IMR-90 (cell line): ENCODE measurements at regions not wholly inside any gene's neighbourhood (a gene's known extent, or its start where the extent isn't known, plus 50 kb on each side); places are given as distances from the start of the nearest gene placed in this dataset.

Experiments
- ATAC-seq: fragments of 200-7000 bp; cut with Tn5 transposase; 2 replicates; pipeline ENCODE4 v1.9.1; 2020; ENCODE audit warnings: low read depth, mild to moderate bottlenecking, moderate library complexity
- BruUV-seq: library from RNA; stranded (reverse); fragments of 400-500 nt; replicated peaks from 2 replicates; lab custom pipeline; 2021; lab: Mats Ljungman, UMichigan
- CTCF ChIA-PET: fragments of 300-600 bp; formaldehyde crosslinking; extraction: SDS; loops from one replicate; lab custom pipeline; 2021; ENCODE audit warnings: antibody characterized with exemption; lab: Yijun Ruan, JAX
- POLR2A ChIA-PET: fragments of 300-600 bp; sonication (Branson Sonifier 250); formaldehyde crosslinking; loops from one replicate; lab custom pipeline; 2022; ENCODE audit warnings: antibody characterized with exemption; ENCODE audit not compliant: unreplicated experiment; lab: Charles Lee
- DNase-seq: peaks from one replicate; pipeline ENCODE4 v3.0.0; 2013
- H2AFZ ChIP-seq: replicated peaks from 2 replicates; pipeline ENCODE3; 2013; ENCODE audit warnings: low read length, mild to moderate bottlenecking; ENCODE audit not compliant: poor library complexity
- H2AK5ac ChIP-seq: 2 replicates; pipeline ENCODE4 v1.6.1; 2013; ENCODE audit warnings: low read depth, low read length, inconsistent platforms
- H2AK9ac ChIP-seq: replicated peaks from 2 replicates; pipeline ENCODE3; 2013; ENCODE audit warnings: mild to moderate bottlenecking, low read depth, low read length, moderate library complexity; ENCODE audit not compliant: poor library complexity
- H2BK120ac ChIP-seq: 2 replicates; pipeline ENCODE4 v1.6.1; 2013; ENCODE audit warnings: low read depth, low read length, inconsistent platforms
- H2BK15ac ChIP-seq: 3 replicates; pipeline ENCODE4 v1.6.1; 2013; ENCODE audit warnings: low read depth, low read length, inconsistent platforms
- H2BK20ac ChIP-seq: 2 replicates; pipeline ENCODE4 v1.6.1; 2013; ENCODE audit warnings: low read depth, mild to moderate bottlenecking, inconsistent platforms, low read length, moderate library complexity
- H2BK5ac ChIP-seq: 2 replicates; pipeline ENCODE4 v1.6.1; 2013; ENCODE audit warnings: mild to moderate bottlenecking, low read depth, low read length, inconsistent platforms; ENCODE audit not compliant: poor library complexity, severe bottlenecking
- H3K14ac ChIP-seq: replicated peaks from 2 replicates; pipeline ENCODE4 v1.6.1; 2013; ENCODE audit warnings: low read depth, low read length, inconsistent platforms
- H3K18ac ChIP-seq: 2 replicates; pipeline ENCODE4 v1.6.1; 2013; ENCODE audit warnings: low read depth, low read length, control low read depth
- H3K23ac ChIP-seq: 2 replicates; pipeline ENCODE4 v1.6.1; 2013; ENCODE audit warnings: low read depth, low read length, inconsistent platforms
- H3K27ac ChIP-seq: 2 replicates; pipeline ENCODE4 v1.5.1; 2013; ENCODE audit warnings: mild to moderate bottlenecking, control low read depth, low read length; ENCODE audit not compliant: insufficient read depth
- H3K27me3 ChIP-seq: 2 replicates; pipeline ENCODE4 v1.6.1; 2013; ENCODE audit warnings: low read length; ENCODE audit not compliant: control insufficient read depth, insufficient read depth
- H3K36me3 ChIP-seq: 2 replicates; pipeline ENCODE4 v1.6.1; 2013; ENCODE audit warnings: low read length, mixed read lengths; ENCODE audit not compliant: control insufficient read depth, insufficient read depth
- H3K4ac ChIP-seq: 2 replicates; pipeline ENCODE4 v1.6.1; 2013; ENCODE audit warnings: low read depth, low read length, inconsistent platforms
- H3K4me1 ChIP-seq: 2 replicates; pipeline ENCODE4 v1.6.1; 2013; ENCODE audit warnings: low read length, mixed read lengths; ENCODE audit not compliant: control insufficient read depth, insufficient read depth
- H3K4me2 ChIP-seq: 2 replicates; pipeline ENCODE4 v1.6.1; 2013; ENCODE audit warnings: low read depth, mild to moderate bottlenecking, control low read depth, low read length, moderate library complexity
- H3K4me3 ChIP-seq: 2 replicates; pipeline ENCODE4 v1.5.1; 2013; ENCODE audit warnings: low read depth, mild to moderate bottlenecking, control low read depth, low read length, moderate library complexity; ENCODE audit not compliant: insufficient read depth
- H3K56ac ChIP-seq: 2 replicates; pipeline ENCODE4 v1.6.1; 2013; ENCODE audit warnings: low read length, inconsistent platforms; ENCODE audit not compliant: insufficient read depth; ENCODE audit errors: extremely low read depth
- H3K79me1 ChIP-seq, 2 experiments: 2 replicates each; pipeline ENCODE4 v1.6.1; 2013; ENCODE audit warnings: low read length in 2 of 2, inconsistent platforms in 1 of 2, low read depth in 1 of 2
- H3K9ac ChIP-seq: 2 replicates; pipeline ENCODE4 v1.6.1; 2013; ENCODE audit warnings: low read depth, low read length, control low read depth
- H3K9me1 ChIP-seq: 2 replicates; pipeline ENCODE4 v1.6.1; 2013; ENCODE audit warnings: low read length, inconsistent platforms; ENCODE audit not compliant: insufficient read depth
- H3K9me3 ChIP-seq: 2 replicates; pipeline ENCODE4 v1.6.1; 2013; ENCODE audit warnings: low read length; ENCODE audit not compliant: control insufficient read depth, insufficient read depth
- H4K20me1 ChIP-seq: 2 replicates; pipeline ENCODE4 v1.6.1; 2013; ENCODE audit warnings: low read length, inconsistent platforms; ENCODE audit not compliant: insufficient read depth
- H4K5ac ChIP-seq: 2 replicates; pipeline ENCODE4 v1.6.1; 2013; ENCODE audit warnings: mild to moderate bottlenecking, low read depth, low read length, control low read depth
- H4K8ac ChIP-seq, 2 experiments: 2 replicates each; pipeline ENCODE4 v1.6.1; 2013; ENCODE audit warnings: low read depth in 2 of 2, low read length in 2 of 2, control low read depth in 1 of 2, inconsistent platforms in 1 of 2
- H4K91ac ChIP-seq: 2 replicates; pipeline ENCODE4 v1.6.1; 2013; ENCODE audit warnings: low read depth, low read length, inconsistent platforms; ENCODE audit not compliant: insufficient read depth
- BHLHE40 ChIP-seq: fragments of 150-350 bp; IDR thresholded peaks from 2 replicates; pipeline ENCODE4 v1.6.1; 2016; ENCODE audit warnings: mild to moderate bottlenecking, low read depth, low read length
- ELK1 ChIP-seq: fragments of 150-350 bp; IDR thresholded peaks from 2 replicates; pipeline ENCODE4 v1.6.1; 2016; ENCODE audit warnings: low read depth, mild to moderate bottlenecking, low read length, moderate library complexity, borderline replicate concordance
- MAZ ChIP-seq: IDR thresholded peaks from 2 replicates; pipeline ENCODE4 v1.6.1; 2012; ENCODE audit warnings: low read depth, mild to moderate bottlenecking, low read length, improper control_type of control experiment, moderate library complexity, borderline replicate concordance
- MXI1 ChIP-seq: IDR thresholded peaks from 2 replicates; pipeline ENCODE4 v1.6.1; 2012; ENCODE audit warnings: low read depth, mild to moderate bottlenecking, low read length, moderate library complexity, borderline replicate concordance
- NFE2L2 ChIP-seq: fragments of 150-350 bp; IDR thresholded peaks from 2 replicates; pipeline ENCODE4 v1.6.1; 2016; ENCODE audit warnings: low read depth, mild to moderate bottlenecking, low read length
- SMC3 ChIP-seq: fragments of 150-350 bp; IDR thresholded peaks from 2 replicates; pipeline ENCODE4 v1.6.1; 2016; ENCODE audit warnings: low read depth, mild to moderate bottlenecking, antibody characterized with exemption, low read length, moderate library complexity
- WGBS, 2 experiments: methylation state at CpG; one replicate each; pipeline versions ENCODE4 v1.1.5 to v1.1.7; 2013; ENCODE audit warnings: missing lambda C conversion rate in 2 of 2; ENCODE audit not compliant: insufficient read length in 1 of 2; ENCODE audit errors: extremely low coverage in 2 of 2; 5-methylcytosine and 5-hydroxymethylcytosine counted together
- dilution Hi-C: fragments of 300-500 bp; cut with HindIII; formaldehyde crosslinking; loops from one replicate; pipeline ENCODE4 v1.14.3; 2018; ENCODE audit warnings: low sequenced_read_pairs; ENCODE audit not compliant: unreplicated experiment
- in situ Hi-C: fragments of 300-500 bp; cut with MboI; formaldehyde crosslinking; loops from 3 replicates; pipeline ENCODE4 v1.14.3; 2019; ENCODE audit warnings: low sequenced_read_pairs, inconsistent platforms, mixed read lengths
- intact Hi-C: fragments of 100-400 bp; cut with micrococcal nuclease; formaldehyde crosslinking; loops from 2 replicates; pipeline ENCODE4 v1.10.0; 2022
- TF ChIP-seq, protein P1 (sequence below): conservative IDR thresholded peaks from 2 replicates; pipeline ENCODE4 v1.5.1; 2012; ENCODE audit warnings: mild to moderate bottlenecking, low read depth, low read length, improper control_type of control experiment

GRCh38 chr11:116179401-116179800, 593.4 kb downstream of the BUD13 start:
- no peak overlapping the region for H3K14ac ChIP-seq
- dilution Hi-C loops (no loop called here), intact Hi-C loops (no loop called here), in situ Hi-C loops (no loop called here)
- no peak overlapping the region for H3K18ac ChIP-seq
- H2AK9ac ChIP-seq: no peak overlapping the region
- H4K8ac ChIP-seq: no peak overlapping the region
- H3K9me1 ChIP-seq: no peaks in the 10 kb centered on the region
- no peak overlapping the region for H3K4me2 ChIP-seq
- no TSS peak for BruUV-seq
- H3K36me3 ChIP-seq: no peaks in the 10 kb centered on the region
- DNase-seq (no peak), ATAC-seq (no peak)
- WGBS, 2 experiments: no CpG with 5 or more reads among the region's 3 CpGs
- no peaks in the 10 kb centered on the region for H3K79me1 ChIP-seq
- H2BK20ac ChIP-seq: no peak overlapping the region
- H2BK5ac ChIP-seq: no peak overlapping the region
- no peak overlapping the region for H2BK15ac ChIP-seq
- H4K91ac ChIP-seq: no peak overlapping the region
- TF ChIP-seq MXI1: no peak
- TF ChIP-seq, protein P1, sequence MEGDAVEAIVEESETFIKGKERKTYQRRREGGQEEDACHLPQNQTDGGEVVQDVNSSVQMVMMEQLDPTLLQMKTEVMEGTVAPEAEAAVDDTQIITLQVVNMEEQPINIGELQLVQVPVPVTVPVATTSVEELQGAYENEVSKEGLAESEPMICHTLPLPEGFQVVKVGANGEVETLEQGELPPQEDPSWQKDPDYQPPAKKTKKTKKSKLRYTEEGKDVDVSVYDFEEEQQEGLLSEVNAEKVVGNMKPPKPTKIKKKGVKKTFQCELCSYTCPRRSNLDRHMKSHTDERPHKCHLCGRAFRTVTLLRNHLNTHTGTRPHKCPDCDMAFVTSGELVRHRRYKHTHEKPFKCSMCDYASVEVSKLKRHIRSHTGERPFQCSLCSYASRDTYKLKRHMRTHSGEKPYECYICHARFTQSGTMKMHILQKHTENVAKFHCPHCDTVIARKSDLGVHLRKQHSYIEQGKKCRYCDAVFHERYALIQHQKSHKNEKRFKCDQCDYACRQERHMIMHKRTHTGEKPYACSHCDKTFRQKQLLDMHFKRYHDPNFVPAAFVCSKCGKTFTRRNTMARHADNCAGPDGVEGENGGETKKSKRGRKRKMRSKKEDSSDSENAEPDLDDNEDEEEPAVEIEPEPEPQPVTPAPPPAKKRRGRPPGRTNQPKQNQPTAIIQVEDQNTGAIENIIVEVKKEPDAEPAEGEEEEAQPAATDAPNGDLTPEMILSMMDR: no peak
- TF ChIP-seq ELK1: no peak
- no peak for TF ChIP-seq MAZ
- no peak for TF ChIP-seq SMC3
- TF ChIP-seq NFE2L2: no peak
- no peak for TF ChIP-seq BHLHE40
- no peak overlapping the region for H2AK5ac ChIP-seq
- no peak overlapping the region for H3K23ac ChIP-seq
- no peaks in the 10 kb centered on the region; the same call in 1 of the 2 replicates for H3K27me3 ChIP-seq
- no peak overlapping the region for H4K5ac ChIP-seq
- POLR2A ChIA-PET: no interaction called here
- H3K27ac ChIP-seq: no peak overlapping the region
- H3K56ac ChIP-seq: no peak overlapping the region
- no peak overlapping the region for H2AFZ ChIP-seq
- CTCF ChIA-PET: no interaction called here
- no peaks in the 10 kb centered on the region for H3K4me1 ChIP-seq
- H3K4ac ChIP-seq: no peak overlapping the region
- no peaks in the 10 kb centered on the region for H4K20me1 ChIP-seq
- H2BK120ac ChIP-seq: no peak overlapping the region
- no peak overlapping the region for H3K9ac ChIP-seq
- H3K9me3 ChIP-seq: no peaks in the 10 kb centered on the region
- no peak overlapping the region for H3K4me3 ChIP-seq
